ENCODE measurements at regions not wholly inside any gene's neighbourhood (a gene's known extent, or its start where the extent isn't known, plus 50 kb on each side); places are given as distances from the start of the nearest gene placed in this dataset.

GRCh38 chr5:60336491-60336890 is 363.5 kb downstream of the DEPDC1B start (continued):
- no peak for TF ChIP-seq ZNF33A (CRISPR knock-in tag; IDR thresholded peaks at IDR 0.05; ENCODE audit: borderline replicate concordance)
- no peak for TF ChIP-seq TSC22D2 (CRISPR knock-in tag; IDR thresholded peaks at IDR 0.05; ENCODE audit: borderline replicate concordance)
- TF ChIP-seq, protein P1, sequence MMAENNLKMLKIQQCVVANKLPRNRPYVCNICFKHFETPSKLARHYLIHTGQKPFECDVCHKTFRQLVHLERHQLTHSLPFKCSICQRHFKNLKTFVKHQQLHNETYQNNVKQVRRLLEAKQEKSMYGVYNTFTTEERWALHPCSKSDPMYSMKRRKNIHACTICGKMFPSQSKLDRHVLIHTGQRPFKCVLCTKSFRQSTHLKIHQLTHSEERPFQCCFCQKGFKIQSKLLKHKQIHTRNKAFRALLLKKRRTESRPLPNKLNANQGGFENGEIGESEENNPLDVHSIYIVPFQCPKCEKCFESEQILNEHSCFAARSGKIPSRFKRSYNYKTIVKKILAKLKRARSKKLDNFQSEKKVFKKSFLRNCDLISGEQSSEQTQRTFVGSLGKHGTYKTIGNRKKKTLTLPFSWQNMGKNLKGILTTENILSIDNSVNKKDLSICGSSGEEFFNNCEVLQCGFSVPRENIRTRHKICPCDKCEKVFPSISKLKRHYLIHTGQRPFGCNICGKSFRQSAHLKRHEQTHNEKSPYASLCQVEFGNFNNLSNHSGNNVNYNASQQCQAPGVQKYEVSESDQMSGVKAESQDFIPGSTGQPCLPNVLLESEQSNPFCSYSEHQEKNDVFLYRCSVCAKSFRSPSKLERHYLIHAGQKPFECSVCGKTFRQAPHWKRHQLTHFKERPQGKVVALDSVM (CRISPR knock-in tag; IDR thresholded peaks at IDR 0.05), result no peak
- TF ChIP-seq NONO (IDR thresholded peaks at IDR 0.05), result no peak
- TF ChIP-seq NONO (CRISPR knock-in tag; conservative IDR thresholded peaks at IDR 0.05), result no peak
- no peak for TF ChIP-seq FOSL2 (CRISPR knock-in tag; IDR thresholded peaks at IDR 0.05)
- TF ChIP-seq KDM6A (CRISPR knock-in tag; IDR thresholded peaks at IDR 0.05; ENCODE audit: low read depth), result no peak
- no peak for TF ChIP-seq HNRNPH1 (optimal IDR thresholded peaks at IDR 0.05; ENCODE audit: low read depth, low read length)
- TF ChIP-seq JARID2 (CRISPR knock-in tag; IDR thresholded peaks at IDR 0.05; ENCODE audit: insufficient replicate concordance), result no peak
- TF ChIP-seq, protein P2, sequence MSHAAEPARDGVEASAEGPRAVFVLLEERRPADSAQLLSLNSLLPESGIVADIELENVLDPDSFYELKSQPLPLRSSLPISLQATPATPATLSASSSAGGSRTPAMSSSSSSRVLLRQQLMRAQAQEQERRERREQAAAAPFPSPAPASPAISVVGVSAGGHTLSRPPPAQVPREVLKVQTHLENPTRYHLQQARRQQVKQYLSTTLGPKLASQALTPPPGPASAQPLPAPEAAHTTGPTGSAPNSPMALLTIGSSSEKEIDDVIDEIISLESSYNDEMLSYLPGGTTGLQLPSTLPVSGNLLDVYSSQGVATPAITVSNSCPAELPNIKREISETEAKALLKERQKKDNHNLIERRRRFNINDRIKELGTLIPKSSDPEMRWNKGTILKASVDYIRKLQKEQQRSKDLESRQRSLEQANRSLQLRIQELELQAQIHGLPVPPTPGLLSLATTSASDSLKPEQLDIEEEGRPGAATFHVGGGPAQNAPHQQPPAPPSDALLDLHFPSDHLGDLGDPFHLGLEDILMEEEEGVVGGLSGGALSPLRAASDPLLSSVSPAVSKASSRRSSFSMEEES (CRISPR knock-in tag; IDR thresholded peaks at IDR 0.05), result no peak
- no peak for TF ChIP-seq ZFP36L1 (CRISPR knock-in tag; IDR thresholded peaks at IDR 0.05)

- POLR2A ChIA-PET, result no interaction called here
Observed at GRCh38 chr5:60335913-60336312, 364.1 kb downstream of the DEPDC1B start.

More at GRCh38 chr5:60335913-60336312, 364.1 kb downstream of the DEPDC1B start:
- no peaks in the 10 kb centered on the region for H3K4me1 ChIP-seq (ENCODE audit: insufficient read depth, low read length)
- FAIRE-seq, result no peak
- WGBS (ENCODE audit: low lambda C conversion rate), result 94% methylated on average over 2 of the region's 2 CpGs
- H3K36me3 ChIP-seq (replicated peaks in 1 of 2; ENCODE audit: control insufficient read depth in 1 of 2, insufficient read depth in 2 of 2, low read length in 2 of 2), result no peaks in the 10 kb centered on the region
- BruUV-seq (replicated peaks), result no TSS peak
- CTCF ChIA-PET (ENCODE audit: low intra/inter-chr PET ratio, low total read pairs), result no interaction called here
- H3K9me3 ChIP-seq (ENCODE audit: low read length), result no peaks in the 10 kb centered on the region
- no peak for ATAC-seq
- no peak overlapping the region for H3K9ac ChIP-seq (ENCODE audit: insufficient read depth, low read depth, low read length)
- in situ Hi-C loops (cut with HindIII; ENCODE audit: extremely low pct_ligation_motif_present, low pct_unique_long_range_greater_than_20kb) (no loop called here), intact Hi-C loops (cut with micrococcal nuclease; ENCODE audit: unreplicated experiment) (no loop called here)
- no peaks in the 10 kb centered on the region for H4K20me1 ChIP-seq (ENCODE audit: insufficient read depth, low read length)
- H3K27ac ChIP-seq (ENCODE audit: extremely low read length, insufficient read depth, low read length), result no peak overlapping the region
- no peak overlapping the region for H3K4me3 ChIP-seq (replicated peaks in 1 of 3; ENCODE audit: insufficient read depth in 1 of 3, low read depth in 2 of 3, low read length in 3 of 3)
- no peak overlapping the region for H2AFZ ChIP-seq (ENCODE audit: low read length)
- H3K4me2 ChIP-seq (ENCODE audit: low read depth, low read length), result no peak overlapping the region
- no peaks in the 10 kb centered on the region for H3K27me3 ChIP-seq (ENCODE audit: control insufficient read depth in 1 of 2, insufficient read depth in 2 of 2, low read length in 2 of 2)
- DNase-seq (ENCODE audit: low spot score), result no peak
- H3K79me2 ChIP-seq (ENCODE audit: insufficient read depth, low read length), result no peaks in the 10 kb centered on the region
- TF ChIP-seq RNF2 (conservative IDR thresholded peaks at IDR 0.05; ENCODE audit: low read depth), result no peak
- TF ChIP-seq ARNT2 (CRISPR knock-in tag; IDR thresholded peaks at IDR 0.05; ENCODE audit: low read depth), result no peak
- TF ChIP-seq ZNF451 (CRISPR knock-in tag; IDR thresholded peaks at IDR 0.05), result no peak
- no peak for TF ChIP-seq STAT5B (CRISPR knock-in tag; IDR thresholded peaks at IDR 0.05)
- TF ChIP-seq GABPA (IDR thresholded peaks at IDR 0.05; ENCODE audit: low read depth, low read length), result no peak
- TF ChIP-seq GABPA (CRISPR knock-in tag; IDR thresholded peaks at IDR 0.05; ENCODE audit: low read depth), result no peak
- TF ChIP-seq ZBTB7B (CRISPR knock-in tag; IDR thresholded peaks at IDR 0.05), result no peak
- no peak for TF ChIP-seq ZNF446 (CRISPR knock-in tag; IDR thresholded peaks at IDR 0.05)
- TF ChIP-seq, protein P3, sequence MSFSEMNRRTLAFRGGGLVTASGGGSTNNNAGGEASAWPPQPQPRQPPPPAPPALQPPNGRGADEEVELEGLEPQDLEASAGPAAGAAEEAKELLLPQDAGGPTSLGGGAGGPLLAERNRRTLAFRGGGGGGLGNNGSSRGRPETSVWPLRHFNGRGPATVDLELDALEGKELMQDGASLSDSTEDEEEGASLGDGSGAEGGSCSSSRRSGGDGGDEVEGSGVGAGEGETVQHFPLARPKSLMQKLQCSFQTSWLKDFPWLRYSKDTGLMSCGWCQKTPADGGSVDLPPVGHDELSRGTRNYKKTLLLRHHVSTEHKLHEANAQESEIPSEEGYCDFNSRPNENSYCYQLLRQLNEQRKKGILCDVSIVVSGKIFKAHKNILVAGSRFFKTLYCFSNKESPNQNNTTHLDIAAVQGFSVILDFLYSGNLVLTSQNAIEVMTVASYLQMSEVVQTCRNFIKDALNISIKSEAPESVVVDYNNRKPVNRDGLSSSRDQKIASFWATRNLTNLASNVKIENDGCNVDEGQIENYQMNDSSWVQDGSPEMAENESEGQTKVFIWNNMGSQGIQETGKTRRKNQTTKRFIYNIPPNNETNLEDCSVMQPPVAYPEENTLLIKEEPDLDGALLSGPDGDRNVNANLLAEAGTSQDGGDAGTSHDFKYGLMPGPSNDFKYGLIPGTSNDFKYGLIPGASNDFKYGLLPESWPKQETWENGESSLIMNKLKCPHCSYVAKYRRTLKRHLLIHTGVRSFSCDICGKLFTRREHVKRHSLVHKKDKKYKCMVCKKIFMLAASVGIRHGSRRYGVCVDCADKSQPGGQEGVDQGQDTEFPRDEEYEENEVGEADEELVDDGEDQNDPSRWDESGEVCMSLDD (CRISPR knock-in tag; IDR thresholded peaks at IDR 0.05; ENCODE audit: borderline replicate concordance), result no peak
